ENCODE measurements at regions not wholly inside any gene's neighbourhood (a gene's known extent, or its start where the extent isn't known, plus 50 kb on each side); places are given as distances from the start of the nearest gene placed in this dataset.
A peak's percentile ranks its signal among the peaks of the same experiment; 100 is the strongest.
"Not testable (repeated sequence)": the region's sequence is repeated elsewhere in the genome, so short reads cannot be mapped to it uniquely, and the experiment has no call there.

GRCh38 chr13:24563087-24563486 lies 50.5 kb upstream of the PARP4 start:
- no peak for DNase-seq (ENCODE audit: low read depth)

DNA sequence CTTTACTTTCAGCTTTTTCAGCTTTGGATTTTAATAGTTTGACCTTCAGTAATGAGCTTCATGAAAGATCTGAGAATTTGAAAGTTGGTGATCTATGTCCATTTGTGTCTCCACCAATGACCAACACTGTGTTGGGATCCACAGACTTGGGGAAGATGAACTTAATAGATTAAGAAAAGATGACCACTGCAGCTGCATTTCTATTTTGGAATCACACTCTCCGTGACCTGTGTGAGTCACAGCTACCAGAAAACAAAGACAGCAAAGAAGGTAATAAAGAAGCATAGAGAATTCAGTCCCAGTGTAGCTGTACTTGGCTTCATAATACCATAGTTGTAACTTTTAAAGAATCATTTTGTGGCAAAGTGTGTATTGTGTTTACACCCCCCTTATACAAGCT lies 51.4 kb upstream of the PARP4 start:
- DNase-seq (ENCODE audit: low read depth) = peak; percentile 16

- no peak for DNase-seq (ENCODE audit: low read depth)
Observed at GRCh38 chr13:24564881-24565280, 52.3 kb upstream of the PARP4 start.

DNA sequence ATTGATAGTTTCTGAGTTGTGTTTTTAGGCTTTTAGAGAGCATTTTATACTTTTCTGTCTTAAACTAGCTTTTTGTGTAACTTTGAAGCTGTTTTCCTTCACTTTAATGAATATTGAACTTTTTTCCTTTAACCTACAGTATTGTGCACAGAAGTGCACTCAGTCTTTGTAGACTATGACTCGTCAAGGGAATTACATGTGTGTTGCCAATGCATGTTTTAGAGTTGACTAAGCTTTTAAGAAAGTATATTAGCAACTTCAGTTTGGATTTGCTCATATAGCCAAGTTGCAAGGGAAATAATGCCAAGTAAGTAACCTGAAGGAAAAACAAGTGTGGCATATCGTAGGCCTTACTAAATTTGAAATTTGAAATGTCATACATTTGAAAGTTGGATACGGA lies 55.0 kb upstream of the PARP4 start:
- DNase-seq (ENCODE audit: low read depth) = peak; percentile 48

- no peak for DNase-seq (ENCODE audit: low read depth)
Observed at GRCh38 chr13:24574847-24575246, 62.3 kb upstream of the PARP4 start.

GRCh38 chr13:24580315-24580714 lies 67.7 kb upstream of the PARP4 start:
- not testable (repeated sequence) for DNase-seq (ENCODE audit: low read depth)

DNA sequence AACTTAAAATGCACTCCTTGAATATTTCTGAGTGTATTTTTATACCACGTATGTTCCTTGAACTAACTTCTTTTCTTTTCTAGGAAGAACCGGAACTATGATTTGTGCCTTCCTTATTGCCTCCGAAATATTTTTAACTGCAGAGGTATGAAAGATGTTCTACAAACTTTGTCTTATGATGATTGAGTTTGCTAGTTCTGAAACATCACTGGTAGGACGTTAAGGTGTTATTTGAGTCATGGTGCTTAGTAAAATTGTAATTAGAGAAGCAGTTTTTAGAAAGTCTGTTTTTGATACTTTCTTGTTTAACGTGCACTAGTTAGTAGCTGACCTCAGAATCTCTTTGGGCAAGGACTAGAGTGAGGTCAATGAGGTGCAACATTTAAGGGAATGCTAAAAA lies 69.0 kb upstream of the PARP4 start:
- DNase-seq (ENCODE audit: low read depth) = not testable (repeated sequence)

GRCh38 chr13:24591697-24592096 lies 79.1 kb upstream of the PARP4 start:
- not testable (repeated sequence) for DNase-seq (ENCODE audit: low read depth)

DNA sequence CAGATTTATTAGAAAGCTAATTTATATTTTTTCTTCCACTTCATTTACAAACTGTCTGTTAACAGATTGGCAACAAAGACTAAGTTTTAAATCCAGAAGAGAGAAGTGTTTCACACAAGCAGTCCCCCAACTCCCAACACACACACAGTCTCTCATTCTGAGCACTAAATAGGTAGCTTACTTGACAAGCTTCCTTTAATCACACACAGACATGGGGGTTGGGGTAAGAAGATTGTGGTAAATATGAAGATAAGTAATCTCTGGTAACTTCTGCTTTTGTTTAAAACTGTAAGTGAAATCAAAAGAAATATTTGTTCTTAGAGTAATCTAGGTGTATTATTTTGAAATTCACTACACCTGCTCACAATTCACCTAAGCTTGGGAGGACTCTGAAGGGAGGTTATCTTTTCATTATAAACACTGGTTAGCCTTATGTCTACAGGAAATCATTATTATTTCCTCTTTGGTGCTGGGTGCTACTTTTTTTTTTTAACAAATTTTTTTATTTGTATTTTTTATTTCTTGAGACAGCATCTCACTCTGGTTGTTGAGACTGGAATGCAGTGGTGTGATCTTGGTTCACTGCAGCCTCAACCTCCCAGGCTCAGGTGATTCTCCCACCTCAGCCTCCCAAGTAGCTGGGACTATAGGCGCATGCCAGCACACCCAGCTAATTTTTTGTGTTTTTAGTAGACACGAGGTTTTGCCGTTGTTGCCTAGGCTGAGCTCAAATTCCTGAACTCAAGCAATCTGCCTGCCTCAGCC lies 82.1 kb upstream of the ATP12A start:
- not testable (repeated sequence) for DNase-seq (ENCODE audit: low read depth)

DNA sequence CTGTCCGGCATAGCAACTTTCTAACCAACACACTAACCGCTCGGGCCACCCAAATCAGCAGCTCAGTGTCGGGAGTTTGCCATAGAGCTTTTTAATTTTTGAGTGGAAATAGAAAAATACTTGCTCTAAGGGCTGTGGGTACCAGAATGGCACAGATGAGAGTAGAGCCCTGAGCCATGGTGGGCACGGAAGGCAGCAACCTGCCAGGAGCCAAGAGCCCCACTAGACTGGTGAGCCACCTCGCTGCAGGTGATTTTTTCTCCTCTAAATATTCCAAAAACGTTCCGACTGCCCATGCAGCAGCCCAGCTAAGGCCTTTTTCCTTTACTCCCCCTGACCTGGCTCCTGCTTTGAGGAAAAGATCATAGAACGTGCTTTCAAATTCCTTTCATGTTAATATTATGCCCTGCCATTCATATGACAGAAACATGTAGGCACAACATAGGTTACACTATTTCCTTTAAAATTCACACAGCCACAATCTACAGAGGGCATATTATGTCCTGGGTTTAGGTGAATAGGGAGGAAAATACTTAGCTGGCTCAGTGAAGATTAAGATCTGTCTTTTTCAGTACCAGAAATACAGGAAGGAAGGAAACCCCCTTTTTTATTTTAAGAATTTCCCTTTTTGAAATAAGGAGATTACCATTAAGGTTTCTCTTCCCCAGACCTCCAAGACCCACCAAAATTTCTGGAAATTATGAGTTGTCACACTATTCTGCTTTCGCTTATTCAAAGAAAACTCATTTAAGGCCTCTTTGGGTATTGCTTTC lies 81.0 kb upstream of the ATP12A start:
- not testable (repeated sequence) for DNase-seq (ENCODE audit: low read depth)

DNA sequence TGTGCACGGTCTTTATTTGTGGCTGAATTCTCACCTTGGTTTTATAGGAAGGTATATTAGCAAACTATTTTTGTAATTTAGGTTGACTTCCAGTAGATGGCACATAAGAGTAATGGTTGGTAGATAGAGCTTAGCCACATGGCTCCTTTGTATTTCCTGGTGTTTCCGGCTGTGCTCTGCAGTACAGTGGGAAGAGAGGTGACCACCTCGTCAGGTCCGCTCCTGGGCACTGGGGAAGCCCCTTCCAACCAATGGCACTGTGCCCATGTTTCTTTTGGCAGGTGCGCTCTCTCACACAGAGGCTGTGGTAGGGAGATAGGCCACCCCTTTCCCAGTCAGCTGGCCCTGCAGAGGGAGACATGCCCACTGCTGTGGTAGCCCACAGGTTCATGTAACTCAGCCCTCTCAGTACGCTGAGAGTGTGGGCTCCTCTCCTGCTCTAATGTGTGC lies 74.3 kb upstream of the ATP12A start:
- peak; percentile 13 for DNase-seq (ENCODE audit: low read depth)

- DNase-seq (ENCODE audit: low read depth) = no peak
Observed at GRCh38 chr13:24606486-24607170, 73.6 kb upstream of the ATP12A start.

- DNase-seq (ENCODE audit: low read depth) = no peak
Observed at GRCh38 chr13:24610956-24611355, 69.3 kb upstream of the ATP12A start.

- DNase-seq (ENCODE audit: low read depth) = no peak
Observed at GRCh38 chr13:24612726-24613125, 67.5 kb upstream of the ATP12A start.

GRCh38 chr13:24613128-24613527 lies 67.1 kb upstream of the ATP12A start:
- DNase-seq (ENCODE audit: low read depth) = no peak

DNA sequence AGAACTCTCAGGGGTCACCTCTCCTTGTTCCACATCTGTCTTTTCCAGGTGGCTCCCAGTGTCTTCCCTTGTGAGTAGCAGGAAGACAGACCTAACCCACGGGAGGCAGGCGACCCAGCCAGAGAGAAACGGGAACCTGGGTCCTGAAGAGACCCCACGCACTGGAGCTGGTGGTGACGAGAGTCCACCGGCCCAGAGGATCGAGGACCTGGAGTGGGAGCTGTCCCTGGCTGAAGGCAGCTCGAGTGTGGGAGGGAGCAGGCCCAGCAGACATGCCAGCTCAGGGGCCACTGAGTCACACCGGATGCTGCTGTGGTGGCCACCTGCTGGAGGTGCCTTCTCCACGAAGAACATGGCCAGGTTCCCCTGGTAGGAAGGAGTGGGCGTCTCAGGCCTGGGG lies 66.5 kb upstream of the ATP12A start:
- no peak for DNase-seq (ENCODE audit: low read depth)

DNA sequence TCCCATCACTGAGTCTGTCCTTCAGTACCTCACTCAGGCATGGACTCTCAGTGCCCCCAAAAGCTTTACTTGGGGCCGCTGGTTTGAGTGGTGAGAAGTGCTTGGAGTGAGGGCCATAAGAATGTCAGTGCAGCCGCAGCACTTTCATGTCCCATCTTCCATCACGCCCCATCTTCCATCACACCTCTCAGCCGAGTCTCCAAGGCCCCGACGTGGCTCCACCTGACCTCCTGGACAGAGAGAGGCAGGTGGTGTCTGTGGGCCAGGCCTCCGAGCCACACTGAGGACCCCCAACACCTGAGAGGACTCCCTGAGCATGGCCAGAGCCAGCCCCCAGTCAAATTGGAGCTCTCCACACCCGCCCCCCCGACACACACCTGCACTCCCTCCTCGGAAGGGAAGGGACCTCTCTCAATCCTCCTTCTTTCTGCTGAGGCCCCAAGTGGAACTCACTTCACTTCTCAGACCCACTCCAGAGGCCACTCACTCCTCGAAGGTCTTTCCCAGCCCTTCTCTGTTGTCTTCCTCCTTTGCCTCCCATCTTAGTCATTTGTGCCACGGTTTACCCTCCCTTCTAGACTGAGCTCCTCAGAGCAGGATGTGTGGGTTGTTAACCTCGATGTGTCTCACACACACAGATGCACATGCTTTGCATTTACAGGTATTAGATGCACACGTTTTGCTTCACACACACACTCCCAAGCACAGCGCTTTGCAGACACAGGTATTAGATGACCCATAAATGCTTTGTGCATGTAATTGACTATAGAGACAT lies 65.7 kb upstream of the ATP12A start:
- no peak for DNase-seq (ENCODE audit: low read depth)

DNA sequence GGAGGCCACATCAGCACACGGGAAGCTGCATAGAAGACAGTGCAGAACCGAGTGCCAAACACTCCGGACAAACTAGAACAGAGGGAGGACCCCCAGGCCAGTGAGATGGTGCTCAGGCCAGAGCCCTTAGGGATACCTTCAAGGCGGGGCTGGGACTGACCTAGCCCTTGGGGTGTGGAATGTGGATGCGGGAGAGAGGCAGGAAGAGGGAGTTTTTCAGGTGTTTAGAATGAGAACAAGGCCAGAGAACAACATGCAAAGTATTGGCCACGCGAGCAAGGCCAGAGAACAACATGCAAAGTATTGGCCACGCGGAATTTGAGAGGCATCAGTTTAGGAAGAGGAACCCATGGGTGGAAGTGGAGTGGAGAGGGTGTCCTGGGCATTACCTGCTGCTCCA lies 65.1 kb upstream of the ATP12A start:
- no peak for DNase-seq (ENCODE audit: low read depth)

GRCh38 chr13:24615911-24616472 lies 64.2 kb upstream of the ATP12A start:
- DNase-seq (ENCODE audit: low read depth) = no peak

DNA sequence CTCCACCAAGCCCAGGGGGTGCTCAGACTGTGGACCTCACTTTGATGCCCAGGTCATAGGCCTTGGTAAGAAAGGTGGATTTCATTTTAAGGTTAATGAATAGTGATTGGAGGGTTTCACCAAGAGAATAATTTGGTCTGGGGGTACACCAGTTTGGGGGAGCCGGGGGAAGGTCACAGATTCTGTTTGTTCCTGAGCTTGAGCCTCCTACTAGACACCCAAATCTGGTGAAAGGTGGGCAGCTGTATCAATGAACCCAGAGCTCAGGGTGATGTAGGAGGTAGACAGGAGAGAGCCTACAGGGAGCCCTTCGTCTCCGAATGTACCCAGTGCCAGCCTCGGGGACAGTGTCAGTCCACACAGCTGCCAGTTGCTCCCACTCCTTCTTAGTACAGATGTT lies 63.7 kb upstream of the ATP12A start:
- DNase-seq (ENCODE audit: low read depth) = no peak

- no peak for DNase-seq (ENCODE audit: low read depth)
Observed at GRCh38 chr13:24617256-24618010, 62.8 kb upstream of the ATP12A start.

All from stromal cell of bone marrow (primary cell).